ENCODE measurements at regions not wholly inside any gene's neighbourhood (a gene's known extent, or its start where the extent isn't known, plus 50 kb on each side); places are given as distances from the start of the nearest gene placed in this dataset.

DNA sequence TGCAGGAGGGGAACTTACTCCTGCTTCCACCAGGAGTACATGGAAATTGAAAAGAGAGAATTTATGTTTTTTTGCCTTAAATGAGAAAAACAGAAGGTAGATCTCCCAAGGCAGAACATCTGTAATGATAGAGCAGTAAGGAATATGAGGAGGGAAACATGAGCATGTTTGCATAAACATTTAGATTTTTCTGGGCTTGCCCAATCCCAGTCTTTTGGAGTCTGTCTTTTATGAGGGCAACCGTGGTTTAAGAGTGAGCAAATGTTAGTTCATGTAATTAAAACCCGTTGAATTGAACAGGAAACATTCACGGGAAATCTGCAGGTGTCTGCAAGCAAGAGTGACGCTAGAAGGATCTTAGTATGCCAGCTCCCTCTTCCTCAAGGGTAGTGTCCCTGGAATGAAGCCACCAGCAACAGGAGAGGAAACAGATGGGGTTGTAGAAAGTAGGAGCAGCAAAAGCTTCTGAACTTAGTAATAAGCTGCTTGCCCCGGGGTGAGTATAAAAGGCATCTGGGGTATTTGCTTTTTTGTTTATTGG, 79.3 kb downstream of the ARF6 start:
- no peak for TF ChIP-seq POLR2A (IDR thresholded peaks at IDR 0.05; ENCODE audit: low read depth, low read length)
- TF ChIP-seq POLR2AphosphoS5 (IDR thresholded peaks at IDR 0.05; ENCODE audit: low read depth, low read length), result no peak
- TF ChIP-seq TAF1 (IDR thresholded peaks at IDR 0.05; ENCODE audit: borderline replicate concordance, low read depth, low read length), result no peak
